Mesendoderm (in vitro differentiated cells): ENCODE measurements at regions not wholly inside any gene's neighbourhood (a gene's known extent, or its start where the extent isn't known, plus 50 kb on each side); places are given as distances from the start of the nearest gene placed in this dataset.

Experiments used
- DNase-seq: peaks from one replicate; pipeline ENCODE4 v3.0.0; 2013
- H2AK5ac ChIP-seq: 2 replicates; pipeline ENCODE4 v1.6.1; 2013; ENCODE audit warnings: low read length, inconsistent platforms
- H2BK120ac ChIP-seq: 2 replicates; pipeline ENCODE4 v1.6.1; 2013; ENCODE audit warnings: low read depth, mild to moderate bottlenecking, low read length, moderate library complexity, mixed read lengths
- H2BK15ac ChIP-seq: replicated peaks from 2 replicates; pipeline ENCODE4 v1.6.1; 2013; ENCODE audit warnings: low read depth, mild to moderate bottlenecking, moderate library complexity
- H2BK5ac ChIP-seq: 2 replicates; pipeline ENCODE4 v1.6.1; 2013; ENCODE audit warnings: low read length, inconsistent platforms
- H3K18ac ChIP-seq: 2 replicates; pipeline ENCODE4 v1.6.1; 2013; ENCODE audit warnings: mild to moderate bottlenecking, low read length, mixed read lengths
- H3K23ac ChIP-seq: one replicate; pipeline ENCODE4 v1.6.1; 2013; ENCODE audit warnings: low read length
- H3K27ac ChIP-seq: 2 replicates; pipeline ENCODE4 v1.5.1; 2013; ENCODE audit warnings: low read depth, mild to moderate bottlenecking, inconsistent platforms, low read length, moderate library complexity
- H3K27me3 ChIP-seq: 2 replicates; pipeline ENCODE4 v1.6.1; 2013; ENCODE audit warnings: low read length, control low read depth, mild to moderate bottlenecking, inconsistent platforms; ENCODE audit not compliant: insufficient read depth, poor library complexity
- H3K36me3 ChIP-seq: 2 replicates; pipeline ENCODE4 v1.6.1; 2013; ENCODE audit warnings: low read length, inconsistent platforms; ENCODE audit not compliant: control insufficient read depth, insufficient read depth
- H3K4ac ChIP-seq: one replicate; pipeline ENCODE4 v1.6.1; 2013; ENCODE audit warnings: low read depth, mild to moderate bottlenecking, low read length, moderate library complexity
- H3K4me1 ChIP-seq: 2 replicates; pipeline ENCODE4 v1.6.1; 2013; ENCODE audit warnings: low read depth, low read length, inconsistent platforms; ENCODE audit not compliant: control insufficient read depth
- H3K4me2 ChIP-seq: 2 replicates; pipeline ENCODE4 v1.6.1; 2013; ENCODE audit warnings: low read length
- H3K4me3 ChIP-seq: 2 replicates; pipeline ENCODE4 v1.5.1; 2013; ENCODE audit warnings: mild to moderate bottlenecking, low read length
- H3K56ac ChIP-seq: one replicate; pipeline ENCODE4 v1.6.1; 2013; ENCODE audit warnings: low read length
- H3K79me1 ChIP-seq: 2 replicates; pipeline ENCODE4 v1.6.1; 2013; ENCODE audit warnings: low read length, inconsistent platforms
- H3K79me2 ChIP-seq: 2 replicates; pipeline ENCODE4 v1.6.1; 2013; ENCODE audit warnings: mild to moderate bottlenecking, low read length; ENCODE audit not compliant: control insufficient read depth, insufficient read depth
- H3K9ac ChIP-seq: 2 replicates; pipeline ENCODE4 v1.6.1; 2013; ENCODE audit warnings: low read length, inconsistent platforms
- H4K5ac ChIP-seq: one replicate; pipeline ENCODE4 v1.6.1; 2013; ENCODE audit warnings: low read length
- H4K8ac ChIP-seq: one replicate; pipeline ENCODE4 v1.6.1; 2013; ENCODE audit warnings: low read depth, mild to moderate bottlenecking, control low read depth, low read length, moderate library complexity
- WGBS: extraction: QIAGEN DNeasy Blood & Tissue Kit; methylation state at CpG from one replicate; pipeline ENCODE4 v1.1.7; 2013; ENCODE audit warnings: low lambda C conversion rate, missing lambda C conversion rate; ENCODE audit not compliant: insufficient coverage; ENCODE audit errors: extremely low coverage; 5-methylcytosine and 5-hydroxymethylcytosine counted together

- Histone ChIP-seq H3K4ac (no peak overlapping the region), H4K8ac (no peak overlapping the region), H3K79me2 (no peaks in the 10 kb centered on the region), H3K36me3 (no peaks in the 10 kb centered on the region), H3K4me2 (no peak overlapping the region), H3K79me1 (no peaks in the 10 kb centered on the region), H3K23ac (no peak overlapping the region), H3K4me3 (no peak overlapping the region), H4K5ac (no peak overlapping the region), H3K4me1 (no peaks in the 10 kb centered on the region), H2BK5ac (no peak overlapping the region), H2AK5ac (no peak overlapping the region), H3K18ac (no peak overlapping the region), H3K27me3 (no peaks in the 10 kb centered on the region), H2BK15ac (no peak overlapping the region), H2BK120ac (no peak overlapping the region), H3K56ac (no peak overlapping the region), H3K27ac (no peak overlapping the region), H3K9ac (no peak overlapping the region)
- DNase-seq: no peak
- WGBS: no CpG with 5 or more reads among the region's 6 CpGs
Measured at GRCh38 chrX:139113708-139114107, 402.2 kb upstream of the FGF13 start.

GRCh38 chrX:139112432-139112831, 400.9 kb upstream of the FGF13 start:
- Histone ChIP-seq H2BK120ac (no peak overlapping the region), H3K4ac (no peak overlapping the region), H4K8ac (no peak overlapping the region), H3K36me3 (no peaks in the 10 kb centered on the region), H2AK5ac (no peak overlapping the region), H3K9ac (no peak overlapping the region), H3K23ac (no peak overlapping the region), H3K4me1 (no peaks in the 10 kb centered on the region), H3K4me3 (no peak overlapping the region), H3K27me3 (no peaks in the 10 kb centered on the region), H2BK15ac (no peak overlapping the region), H4K5ac (no peak overlapping the region), H2BK5ac (no peak overlapping the region), H3K56ac (no peak overlapping the region), H3K18ac (no peak overlapping the region), H3K4me2 (no peak overlapping the region), H3K79me1 (no peaks in the 10 kb centered on the region), H3K27ac (no peak overlapping the region), H3K79me2 (no peaks in the 10 kb centered on the region)
- no peak for DNase-seq
- no CpG with 5 or more reads among the region's 2 CpGs for WGBS

- no peaks in the 10 kb centered on the region for H3K4me1 ChIP-seq
- no peak overlapping the region for H2BK5ac ChIP-seq
- no peak overlapping the region for H3K9ac ChIP-seq
- no peak overlapping the region for H3K23ac ChIP-seq
- H3K56ac ChIP-seq: no peak overlapping the region
- H2AK5ac ChIP-seq: no peak overlapping the region
- no peak overlapping the region for H4K5ac ChIP-seq
- no peak overlapping the region for H3K4me3 ChIP-seq
- H3K27ac ChIP-seq: no peak overlapping the region
- H3K79me1 ChIP-seq: no peaks in the 10 kb centered on the region
- H3K4ac ChIP-seq: no peak overlapping the region
- no peak overlapping the region for H2BK120ac ChIP-seq
- no peak overlapping the region for H2BK15ac ChIP-seq
- H3K79me2 ChIP-seq: no peaks in the 10 kb centered on the region
- no peaks in the 10 kb centered on the region for H3K36me3 ChIP-seq
- no peak overlapping the region for H4K8ac ChIP-seq
- no peak overlapping the region for H3K18ac ChIP-seq
- peak; percentile 18 for DNase-seq
- H3K27me3 ChIP-seq: no peaks in the 10 kb centered on the region
- H3K4me2 ChIP-seq: no peak overlapping the region
- no CpG with 5 or more reads among the region's 2 CpGs for WGBS
Measured at GRCh38 chrX:139106069-139106468, 394.6 kb upstream of the FGF13 start.

GRCh38 chrX:139094671-139095592, 383.4 kb upstream of the FGF13 start:
- Histone ChIP-seq H2BK15ac (no peak overlapping the region), H3K4me3 (no peak overlapping the region), H3K36me3 (no peaks in the 10 kb centered on the region), H2AK5ac (no peak overlapping the region), H3K18ac (no peak overlapping the region), H3K56ac (no peak overlapping the region), H2BK5ac (no peak overlapping the region), H3K4me2 (no peak overlapping the region), H4K5ac (no peak overlapping the region), H3K9ac (no peak overlapping the region), H3K27me3 (no peaks in the 10 kb centered on the region), H4K8ac (no peak overlapping the region), H3K4me1 (no peaks in the 10 kb centered on the region), H3K79me2 (no peaks in the 10 kb centered on the region), H3K4ac (no peak overlapping the region), H3K27ac (no peak overlapping the region), H2BK120ac (no peak overlapping the region), H3K79me1 (no peaks in the 10 kb centered on the region), H3K23ac (no peak overlapping the region)
- DNase-seq: peak; percentile 56
- no CpG with 5 or more reads among the region's 6 CpGs for WGBS

GRCh38 chrX:139093201-139093600, 381.7 kb upstream of the FGF13 start:
- Histone ChIP-seq H3K56ac (no peak overlapping the region), H3K4ac (no peak overlapping the region), H3K4me1 (no peaks in the 10 kb centered on the region), H3K36me3 (no peaks in the 10 kb centered on the region), H3K4me2 (no peak overlapping the region), H3K79me2 (no peaks in the 10 kb centered on the region), H2BK120ac (no peak overlapping the region), H3K9ac (no peak overlapping the region), H3K79me1 (no peaks in the 10 kb centered on the region), H3K23ac (no peak overlapping the region), H3K4me3 (no peak overlapping the region), H3K27ac (no peak overlapping the region), H3K18ac (no peak overlapping the region), H4K5ac (no peak overlapping the region), H4K8ac (no peak overlapping the region), H2BK15ac (no peak overlapping the region), H2AK5ac (no peak overlapping the region), H2BK5ac (no peak overlapping the region), H3K27me3 (no peaks in the 10 kb centered on the region)
- no peak for DNase-seq
- WGBS: no CpG with 5 or more reads among the region's 3 CpGs

- no peaks in the 10 kb centered on the region for H3K4me1 ChIP-seq
- H3K23ac ChIP-seq: no peak overlapping the region
- no peaks in the 10 kb centered on the region for H3K36me3 ChIP-seq
- no peak for DNase-seq
- H2AK5ac ChIP-seq: no peak overlapping the region
- H3K79me1 ChIP-seq: no peaks in the 10 kb centered on the region
- H2BK120ac ChIP-seq: no peak overlapping the region
- no peak overlapping the region for H2BK5ac ChIP-seq
- no peaks in the 10 kb centered on the region for H3K79me2 ChIP-seq
- H3K4ac ChIP-seq: no peak overlapping the region
- no peak overlapping the region for H3K56ac ChIP-seq
- no peak overlapping the region for H3K9ac ChIP-seq
- no peaks in the 10 kb centered on the region for H3K27me3 ChIP-seq
- H3K4me3 ChIP-seq: no peak overlapping the region
- no peak overlapping the region for H2BK15ac ChIP-seq
- H4K8ac ChIP-seq: no peak overlapping the region
- H3K4me2 ChIP-seq: no peak overlapping the region
- H3K18ac ChIP-seq: no peak overlapping the region
- no peak overlapping the region for H3K27ac ChIP-seq
- H4K5ac ChIP-seq: no peak overlapping the region
- no CpG with 5 or more reads among the region's 3 CpGs for WGBS
Measured at GRCh38 chrX:139091878-139092277, 380.4 kb upstream of the FGF13 start.
